GM23248 (cell line): ENCODE measurements at regions not wholly inside any gene's neighbourhood (a gene's known extent, or its start where the extent isn't known, plus 50 kb on each side); places are given as distances from the start of the nearest gene placed in this dataset.

Experiments
- DNase-seq: peaks from one replicate; pipeline ENCODE4 v3.0.0-alpha.2; 2015
- H2AFZ ChIP-seq: fragments of 200-600 bp; sonication (generic); 2 replicates; pipeline ENCODE4 v1.6.1; 2016; ENCODE audit warnings: antibody characterized with exemption
- H3F3A ChIP-seq: fragments of 200-600 bp; sonication (generic); 2 replicates; pipeline ENCODE4 v1.6.1; 2016; ENCODE audit warnings: mild to moderate bottlenecking, antibody characterized with exemption, mixed run types; ENCODE audit not compliant: insufficient read depth
- H3K27ac ChIP-seq: fragments of 200-600 bp; sonication (generic); 2 replicates; pipeline ENCODE4 v1.5.1; 2016; ENCODE audit warnings: mild to moderate bottlenecking
- H3K27me3 ChIP-seq: fragments of 200-600 bp; sonication (generic); replicated peaks from 2 replicates; pipeline ENCODE4 v1.6.1; 2016; ENCODE audit warnings: mild to moderate bottlenecking; ENCODE audit not compliant: insufficient read depth
- H3K36me3 ChIP-seq: fragments of 200-600 bp; sonication (generic); 2 replicates; pipeline ENCODE4 v1.6.1; 2016; ENCODE audit warnings: low read depth, mild to moderate bottlenecking
- H3K4me1 ChIP-seq: fragments of 200-600 bp; sonication (generic); 2 replicates; pipeline ENCODE4 v1.6.1; 2016; ENCODE audit warnings: mild to moderate bottlenecking; ENCODE audit not compliant: insufficient read depth
- H3K4me2 ChIP-seq: fragments of 200-600 bp; sonication (generic); one replicate; pipeline ENCODE4 v1.6.1; 2016; ENCODE audit warnings: mild to moderate bottlenecking; ENCODE audit not compliant: unreplicated experiment
- H3K4me3 ChIP-seq: fragments of 200-600 bp; sonication (generic); 2 replicates; pipeline ENCODE4 v1.5.1; 2016; ENCODE audit warnings: mild to moderate bottlenecking
- H3K79me2 ChIP-seq: fragments of 200-600 bp; sonication (generic); 2 replicates; pipeline ENCODE4 v1.6.1; 2016; ENCODE audit warnings: mild to moderate bottlenecking; ENCODE audit not compliant: insufficient read depth
- H3K9ac ChIP-seq: fragments of 200-600 bp; sonication (generic); 2 replicates; pipeline ENCODE4 v1.6.1; 2016; ENCODE audit warnings: mild to moderate bottlenecking
- H3K9me2 ChIP-seq: fragments of 200-600 bp; sonication (generic); 2 replicates; pipeline ENCODE4 v1.6.1; 2016; ENCODE audit warnings: mixed run types, mild to moderate bottlenecking, moderate library complexity; ENCODE audit not compliant: insufficient read depth
- H3K9me3 ChIP-seq: fragments of 200-600 bp; sonication (generic); one replicate; pipeline ENCODE4 v1.6.1; 2017; ENCODE audit warnings: low read depth
- H4K20me1 ChIP-seq: fragments of 200-600 bp; sonication (generic); 2 replicates; pipeline ENCODE4 v1.6.0; 2016; ENCODE audit not compliant: insufficient read depth
- EZH2 ChIP-seq: fragments of 200-600 bp; sonication (generic); IDR thresholded peaks from 2 replicates; pipeline ENCODE4 v1.6.1; 2018; ENCODE audit warnings: antibody characterized with exemption, mild to moderate bottlenecking; ENCODE audit not compliant: insufficient read depth, poor library complexity, severe bottlenecking
- EZH2phosphoT487 ChIP-seq: fragments of 200-600 bp; sonication (generic); IDR thresholded peaks from 2 replicates; pipeline ENCODE4 v1.6.1; 2018; ENCODE audit warnings: antibody characterized with exemption, moderate library complexity, mild to moderate bottlenecking, low read depth; ENCODE audit not compliant: insufficient read depth
- WGBS, 2 experiments: methylation state at CpG; one replicate each; pipeline ENCODE4 v1.1.6; 2015 to 2017; ENCODE audit warnings: low lambda C conversion rate in 2 of 2, low coverage in 1 of 2; ENCODE audit errors: missing lambda C conversion rate in 2 of 2; 5-methylcytosine and 5-hydroxymethylcytosine counted together
- in situ Hi-C: fragments of 300-500 bp; cut with MboI; formaldehyde crosslinking; loops from 2 replicates; pipeline ENCODE4 v1.15.0; 2020

GRCh38 chr5:133841831-133842750 is 126.3 kb downstream of the C5orf15 start:
- TF ChIP-seq EZH2phosphoT487, result no peak
- no peak for TF ChIP-seq EZH2
- in situ Hi-C loops, result no loop called here
- no peak overlapping the region for H2AFZ ChIP-seq
- no peaks in the 10 kb centered on the region for H3K4me1 ChIP-seq
- H3K9me2 ChIP-seq, result no peaks in the 10 kb centered on the region
- H3F3A ChIP-seq, result no peaks in the 10 kb centered on the region
- no peaks in the 10 kb centered on the region for H4K20me1 ChIP-seq
- no peak overlapping the region for H3K9ac ChIP-seq
- DNase-seq, result no peak
- no peaks in the 10 kb centered on the region for H3K36me3 ChIP-seq
- peaks cover 32% of the 10 kb centered on the region for H3K27me3 ChIP-seq
- no peaks in the 10 kb centered on the region for H3K9me3 ChIP-seq
- H3K4me3 ChIP-seq, result no peak overlapping the region
- WGBS, 2 experiments, result 53 to 54% methylated on average over 11 of the region's 11 CpGs
- no peak overlapping the region for H3K4me2 ChIP-seq
- no peaks in the 10 kb centered on the region for H3K79me2 ChIP-seq
- H3K27ac ChIP-seq, result no peak overlapping the region

- TF ChIP-seq EZH2phosphoT487 (no peak), EZH2 (no peak)
- Histone ChIP-seq H3K9me2 (no peaks in the 10 kb centered on the region), H3K27me3 (peaks cover 42% of the 10 kb centered on the region), H3F3A (no peaks in the 10 kb centered on the region), H4K20me1 (no peaks in the 10 kb centered on the region), H3K4me3 (no peak overlapping the region), H2AFZ (no peak overlapping the region), H3K27ac (no peak overlapping the region), H3K36me3 (no peaks in the 10 kb centered on the region), H3K79me2 (no peaks in the 10 kb centered on the region), H3K4me1 (no peaks in the 10 kb centered on the region), H3K9me3 (no peaks in the 10 kb centered on the region), H3K9ac (no peak overlapping the region), H3K4me2 (no peak overlapping the region)
- WGBS, 2 experiments, result 22 to 24% methylated on average over 2 of the region's 2 CpGs
- no peak for DNase-seq
- in situ Hi-C loops, result no loop called here
Observed at GRCh38 chr5:133840168-133840567, 128.3 kb downstream of the C5orf15 start.

GRCh38 chr5:133839721-133840120 is 128.7 kb downstream of the C5orf15 start:
- no peak overlapping the region for H3K4me3 ChIP-seq
- no peaks in the 10 kb centered on the region for H3F3A ChIP-seq
- in situ Hi-C loops, result no loop called here
- H2AFZ ChIP-seq, result no peak overlapping the region
- H3K9ac ChIP-seq, result no peak overlapping the region
- no peaks in the 10 kb centered on the region for H3K36me3 ChIP-seq
- H3K4me1 ChIP-seq, result no peaks in the 10 kb centered on the region
- TF ChIP-seq EZH2phosphoT487 (no peak), EZH2 (no peak)
- DNase-seq, result no peak
- WGBS, 2 experiments, result 7 to 8% methylated on average over 3 of the region's 3 CpGs
- H3K27me3 ChIP-seq, result peaks cover 42% of the 10 kb centered on the region
- H3K9me3 ChIP-seq, result no peaks in the 10 kb centered on the region
- no peak overlapping the region for H3K27ac ChIP-seq
- H3K9me2 ChIP-seq, result no peaks in the 10 kb centered on the region
- H3K4me2 ChIP-seq, result no peak overlapping the region
- H4K20me1 ChIP-seq, result no peaks in the 10 kb centered on the region
- no peaks in the 10 kb centered on the region for H3K79me2 ChIP-seq

- Histone ChIP-seq H3F3A (no peaks in the 10 kb centered on the region), H2AFZ (no peak overlapping the region), H3K4me3 (no peak overlapping the region), H3K9me3 (no peaks in the 10 kb centered on the region), H3K27me3 (peaks cover 42% of the 10 kb centered on the region), H3K27ac (no peak overlapping the region), H3K79me2 (no peaks in the 10 kb centered on the region), H4K20me1 (no peaks in the 10 kb centered on the region), H3K4me2 (no peak overlapping the region), H3K4me1 (no peaks in the 10 kb centered on the region), H3K36me3 (no peaks in the 10 kb centered on the region), H3K9ac (no peak overlapping the region), H3K9me2 (no peaks in the 10 kb centered on the region)
- in situ Hi-C loops, result no loop called here
- no peak for DNase-seq
- no peak for TF ChIP-seq EZH2phosphoT487
- TF ChIP-seq EZH2, result no peak
- WGBS, 2 experiments, result 52 to 56% methylated on average over 3 of the region's 3 CpGs
Observed at GRCh38 chr5:133839090-133839489, 129.3 kb downstream of the C5orf15 start.
